ENCODE measurements at regions not wholly inside any gene's neighbourhood (a gene's known extent, or its start where the extent isn't known, plus 50 kb on each side); places are given as distances from the start of the nearest gene placed in this dataset.
"Not testable (repeated sequence)": the region's sequence is repeated elsewhere in the genome, so short reads cannot be mapped to it uniquely, and the experiment has no call there.

DNA sequence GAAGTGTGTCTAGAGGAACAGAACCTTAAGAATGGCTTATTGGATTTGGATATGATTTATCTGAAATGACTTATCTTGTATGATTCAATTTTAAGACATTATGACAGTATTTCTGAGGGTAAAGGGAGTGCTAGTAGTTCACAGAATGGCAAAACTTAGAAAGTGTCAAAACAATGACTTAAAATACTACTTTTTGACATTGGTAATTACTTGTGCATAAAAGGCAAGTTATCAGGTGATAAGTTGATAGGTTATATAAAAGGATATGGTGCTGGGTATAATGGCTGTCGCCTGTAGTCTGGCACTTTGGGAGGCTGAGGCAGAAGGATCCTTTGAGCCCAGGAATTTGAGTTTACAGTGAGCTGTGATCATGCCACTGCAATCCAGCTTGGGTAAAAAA, 494.4 kb downstream of the CDH9 start:
- no peak for DNase-seq (ENCODE audit: low read depth)

GRCh38 chr5:26538226-26538625, 500.2 kb downstream of the CDH9 start:
- DNase-seq (ENCODE audit: low read depth), result no peak

GRCh38 chr5:26535215-26535614, 503.2 kb downstream of the CDH9 start:
- no peak for DNase-seq (ENCODE audit: low read depth)

- no peak for DNase-seq (ENCODE audit: low read depth)
Measured at GRCh38 chr5:26530305-26530704, 508.1 kb downstream of the CDH9 start.

DNA sequence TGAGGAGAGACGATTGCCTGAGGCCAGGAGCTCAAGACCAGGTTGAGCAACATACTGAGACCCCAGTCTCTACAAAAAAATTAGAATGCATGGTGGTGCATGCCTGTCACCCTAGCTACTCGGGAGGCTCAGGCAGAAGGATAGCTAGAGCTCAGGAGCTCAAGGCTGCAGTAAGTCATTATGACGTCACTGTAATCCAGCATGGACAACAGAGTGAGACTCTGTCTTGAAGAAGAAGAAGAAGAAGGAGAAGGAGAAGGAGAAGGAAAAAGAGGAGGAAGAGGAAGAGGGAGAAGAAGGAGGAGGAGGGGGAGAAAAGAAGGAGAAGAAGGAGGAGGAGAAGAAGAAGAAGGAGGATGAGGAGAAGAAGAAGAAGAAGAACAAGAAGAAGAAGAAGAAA, 519.1 kb downstream of the CDH9 start:
- DNase-seq (ENCODE audit: low read depth), result no peak

DNA sequence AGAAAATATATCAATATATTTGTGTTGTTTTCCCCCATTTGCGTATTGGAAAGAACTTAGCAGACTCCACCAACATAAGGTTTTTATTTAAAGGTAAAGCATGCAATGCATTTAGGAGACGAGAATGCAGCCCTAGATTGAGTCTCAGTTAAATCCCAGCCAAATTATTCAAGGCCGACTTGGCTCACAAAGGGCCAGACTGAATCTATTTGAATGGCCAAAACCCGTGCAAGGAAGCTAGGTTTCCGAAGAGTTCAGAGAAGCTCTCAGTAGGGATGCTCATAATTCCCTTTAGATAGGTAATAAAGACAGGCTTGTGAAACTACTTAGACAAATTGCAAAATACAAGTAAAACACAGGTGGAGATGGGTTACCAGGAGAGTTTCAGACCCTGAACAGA, 520.3 kb downstream of the CDH9 start:
- DNase-seq (ENCODE audit: low read depth), result no peak

DNA sequence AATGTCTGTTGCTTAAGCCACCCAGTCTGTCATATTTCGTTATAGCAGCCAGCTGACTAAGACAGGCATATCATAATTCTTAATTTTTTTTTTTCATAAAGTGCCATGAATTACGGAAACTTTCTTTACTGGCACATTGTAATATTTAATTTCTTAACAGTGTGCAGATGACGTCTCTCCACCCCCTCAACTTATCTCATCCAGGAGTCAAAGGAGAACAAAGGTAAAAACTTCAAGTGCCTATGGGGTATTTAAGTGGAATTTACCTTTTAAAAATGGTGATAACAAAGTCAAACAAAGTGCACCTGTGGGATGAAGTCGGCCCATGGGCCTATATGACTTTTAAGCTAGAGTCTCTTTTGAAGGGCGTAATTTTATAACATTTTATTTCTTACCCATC, 539.4 kb downstream of the CDH9 start:
- no peak for DNase-seq (ENCODE audit: low read depth)

DNA sequence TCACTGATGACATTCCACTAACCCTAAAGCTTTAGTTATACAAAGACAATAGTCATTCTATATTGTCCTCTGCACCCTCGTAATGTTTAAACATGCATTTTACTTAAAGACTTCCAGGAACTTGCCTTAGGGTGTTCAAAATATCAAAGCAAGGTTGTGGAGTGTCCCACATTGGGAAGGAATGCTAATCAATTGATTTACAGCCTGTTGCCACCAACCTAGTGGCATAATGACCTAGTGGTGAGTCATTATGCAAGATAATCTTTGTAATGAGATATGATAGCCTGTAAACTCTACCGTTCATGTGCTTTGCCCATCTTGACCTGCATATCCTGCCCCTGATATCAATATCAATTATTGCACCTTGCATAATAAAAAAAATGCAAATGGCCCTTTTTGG, 542.9 kb downstream of the CDH9 start:
- DNase-seq (ENCODE audit: low read depth), result no peak

DNA sequence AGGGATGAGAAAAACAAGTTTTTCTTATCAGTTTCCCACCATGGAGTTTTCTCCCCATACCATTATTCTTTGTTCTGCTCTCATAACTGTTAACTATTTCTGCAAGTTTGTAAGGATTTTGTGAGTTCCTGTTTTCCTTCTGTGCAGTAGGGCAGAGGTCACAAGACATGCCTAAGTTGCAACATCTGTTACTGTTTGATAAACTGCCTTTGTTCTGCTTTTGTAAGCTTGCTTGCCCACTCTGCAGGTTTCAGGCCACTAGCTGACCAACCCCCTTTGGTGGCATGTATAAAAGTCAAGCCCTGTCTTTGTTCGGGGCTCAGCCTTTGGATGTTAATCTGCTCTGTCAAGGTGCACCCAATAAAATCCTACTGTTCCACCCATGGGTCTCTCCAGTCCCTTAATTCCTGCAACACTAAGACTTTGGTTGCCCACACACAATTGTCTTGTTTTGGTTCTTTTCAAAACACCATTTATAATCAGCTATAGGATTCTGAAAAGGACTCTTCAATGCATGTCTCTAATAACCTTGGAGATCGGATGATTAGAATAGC, 545.4 kb downstream of the CDH9 start:
- DNase-seq (ENCODE audit: low read depth), result no peak

DNA sequence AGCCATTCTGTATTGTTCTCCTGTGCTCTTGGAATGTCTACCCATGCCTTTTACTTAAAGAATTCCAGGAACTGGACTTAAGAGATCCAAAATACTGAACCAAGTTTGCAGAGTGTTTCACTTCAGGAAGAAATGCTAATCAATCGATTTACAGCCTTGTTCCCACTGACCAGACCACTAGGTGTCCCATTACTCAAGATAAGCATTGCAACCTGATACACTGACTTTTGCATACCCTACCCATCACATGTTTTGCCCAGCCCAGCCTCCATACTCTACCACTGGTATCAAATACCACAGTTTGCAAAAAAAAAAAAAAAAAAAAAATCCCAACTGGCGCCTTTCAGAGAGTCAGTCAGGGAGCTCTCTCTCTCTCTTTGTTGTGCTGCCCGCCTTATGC, 550.8 kb downstream of the CDH9 start:
- no peak for DNase-seq (ENCODE audit: low read depth)

GRCh38 chr5:26486631-26487030, 551.8 kb downstream of the CDH9 start:
- DNase-seq (ENCODE audit: low read depth), result no peak

- DNase-seq (ENCODE audit: low read depth), result not testable (repeated sequence)
Measured at GRCh38 chr5:26485146-26485860, 553.1 kb downstream of the CDH9 start.

GRCh38 chr5:26482810-26483375, 555.5 kb downstream of the CDH9 start:
- DNase-seq (ENCODE audit: low read depth), result peak; percentile 58

DNA sequence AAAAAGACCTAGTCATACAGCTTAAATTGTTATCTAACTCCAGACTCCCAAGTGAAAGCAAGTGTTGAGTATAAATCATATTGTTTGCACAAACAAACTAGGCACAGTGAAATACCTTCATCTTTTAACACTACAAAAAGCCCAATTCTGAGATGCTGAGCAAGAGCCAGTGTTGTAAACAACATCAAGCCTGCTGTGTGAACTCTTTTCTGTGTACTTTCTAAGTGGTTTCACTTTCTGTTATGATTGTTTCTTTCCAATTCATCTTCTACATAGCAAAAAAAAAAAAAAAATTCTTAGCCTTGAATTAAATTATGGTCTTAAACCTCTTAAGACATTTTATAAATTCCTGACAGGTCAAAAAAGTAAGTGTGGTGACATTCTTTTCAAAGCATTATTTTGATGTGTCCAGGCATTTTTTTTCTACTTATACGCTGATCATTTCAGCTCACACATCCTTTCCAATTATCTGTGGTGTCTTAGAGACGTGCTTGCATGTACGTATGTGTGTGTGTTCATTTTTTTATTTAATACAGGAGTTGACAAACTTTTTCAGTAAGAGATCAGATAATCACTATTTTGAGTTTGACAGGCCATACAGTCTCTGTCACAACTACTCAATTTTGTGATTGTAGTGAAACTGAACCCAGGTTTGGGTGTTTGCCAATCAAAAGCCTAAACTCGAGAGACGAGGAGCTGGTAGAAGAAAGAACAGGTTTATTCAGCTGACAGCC, 556.1 kb downstream of the CDH9 start:
- no peak for DNase-seq (ENCODE audit: low read depth)

GRCh38 chr5:26470439-26470838, 567.9 kb downstream of the CDH9 start:
- no peak for DNase-seq (ENCODE audit: low read depth)

DNA sequence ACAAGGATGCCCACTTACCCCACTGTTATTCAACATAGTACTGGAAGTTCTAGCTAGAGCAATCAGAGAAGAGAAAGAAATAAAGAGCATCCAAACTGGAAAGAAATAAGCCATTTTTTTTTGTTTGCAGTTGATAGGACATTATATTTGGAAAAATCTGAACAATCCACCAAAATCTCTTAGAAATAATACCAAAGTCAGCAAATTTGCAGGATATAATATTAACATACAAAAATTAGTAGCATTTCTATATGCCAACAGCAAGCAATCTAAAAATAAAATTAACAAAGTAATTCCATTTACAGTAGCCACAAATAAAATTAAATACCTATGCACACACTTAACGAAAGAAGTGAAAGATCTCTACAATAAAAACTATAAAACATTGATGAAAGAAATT, 599.3 kb downstream of the CDH9 start:
- DNase-seq (ENCODE audit: low read depth), result no peak

DNA sequence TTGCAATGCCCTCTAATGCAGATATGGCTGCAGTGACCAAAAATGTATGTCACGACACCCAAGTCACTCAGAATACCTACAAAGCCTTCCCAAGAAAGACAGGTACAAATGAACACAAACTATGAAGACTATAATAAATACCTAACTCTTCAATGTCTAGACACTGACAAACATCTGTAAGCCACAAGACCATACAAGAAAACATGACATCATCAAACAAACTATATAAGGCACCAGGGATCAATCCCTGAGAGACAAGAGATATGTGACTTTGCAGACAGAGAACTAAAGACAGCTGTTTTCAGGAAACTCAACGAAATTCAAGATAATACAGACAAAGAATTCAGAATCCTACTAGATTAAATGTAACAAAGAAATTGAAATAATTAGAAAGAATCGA, 603.7 kb downstream of the CDH9 start:
- DNase-seq (ENCODE audit: low read depth), result no peak

GRCh38 chr5:26432386-26432785, 606.0 kb downstream of the CDH9 start:
- DNase-seq (ENCODE audit: low read depth), result no peak

DNA sequence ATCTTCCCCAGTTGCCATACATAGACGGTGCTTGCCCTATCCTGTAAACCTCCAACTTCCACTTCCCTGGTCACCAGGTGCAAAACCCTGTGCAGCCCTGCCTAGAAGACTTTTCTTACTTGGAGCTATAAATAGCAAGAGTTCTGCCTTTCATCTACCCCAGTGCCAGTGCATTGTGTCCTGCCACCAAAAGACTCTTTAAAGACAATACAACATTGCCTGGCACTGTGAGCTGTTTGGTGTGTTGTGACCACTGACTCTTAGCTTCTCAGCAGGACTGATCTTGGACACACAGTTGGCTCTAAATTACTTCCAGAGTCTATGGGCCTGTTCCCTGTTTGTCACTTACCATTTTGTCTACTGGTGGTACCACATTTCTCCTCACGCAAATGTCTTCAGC, 608.1 kb downstream of the CDH9 start:
- no peak for DNase-seq (ENCODE audit: low read depth)

GRCh38 chr5:26427281-26427680, 611.1 kb downstream of the CDH9 start:
- no peak for DNase-seq (ENCODE audit: low read depth)

DNA sequence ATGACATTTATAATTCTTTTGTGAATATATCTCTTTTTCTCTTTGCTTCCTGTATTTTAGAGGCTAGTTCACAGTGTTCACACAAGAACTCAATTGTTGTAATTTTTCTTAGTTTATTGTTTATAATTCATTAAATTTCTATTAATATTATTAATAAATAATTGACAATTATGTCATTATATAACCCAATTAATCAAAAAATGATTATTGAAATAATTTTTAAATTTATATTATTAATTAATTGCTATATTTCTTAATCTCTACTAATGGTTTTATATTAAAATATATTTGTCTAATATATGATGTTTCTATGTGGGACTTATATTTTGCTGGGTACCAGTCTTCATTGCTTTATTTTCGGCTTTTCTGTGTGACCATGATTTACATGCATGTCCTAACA, 618.4 kb downstream of the CDH9 start:
- DNase-seq (ENCODE audit: low read depth), result no peak

DNA sequence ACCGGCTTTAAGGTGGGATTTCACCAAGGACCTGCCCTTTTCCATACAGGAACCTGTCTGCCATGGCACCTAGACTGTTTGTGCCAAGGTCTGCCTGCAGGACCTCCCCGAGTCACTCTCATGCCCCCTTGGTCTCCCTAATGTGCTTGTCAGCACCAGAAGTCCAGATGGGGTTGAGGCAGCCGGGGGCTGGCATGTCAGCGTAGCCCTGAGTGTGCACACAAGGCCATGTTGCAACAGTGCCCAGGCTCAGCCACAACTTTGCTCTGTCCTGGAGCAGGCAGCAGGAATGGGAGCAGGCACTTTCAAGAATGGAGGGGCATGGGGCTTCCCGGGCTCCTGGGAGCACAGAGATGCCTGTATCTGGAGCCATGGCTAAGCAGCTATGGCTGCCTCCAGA, 621.5 kb downstream of the CDH9 start:
- DNase-seq (ENCODE audit: low read depth), result no peak

All from RPMI7951 (cell line).